H9 (cell line): ENCODE measurements at regions not wholly inside any gene's neighbourhood (a gene's known extent, or its start where the extent isn't known, plus 50 kb on each side); places are given as distances from the start of the nearest gene placed in this dataset.

Source experiments
- DNase-seq: peaks from one replicate; pipeline ENCODE4 v3.0.0-alpha.2; 2017
- H2AFZ ChIP-seq: one replicate; pipeline ENCODE4 v1.6.1; 2013; ENCODE audit warnings: mild to moderate bottlenecking, low read length, control low read depth, moderate library complexity
- H2AK5ac ChIP-seq: 2 replicates; pipeline ENCODE4 v1.6.1; 2013; ENCODE audit warnings: low read length, control low read depth, mixed read lengths; ENCODE audit not compliant: insufficient read length
- H2BK120ac ChIP-seq: one replicate; pipeline ENCODE4 v1.6.1; 2013; ENCODE audit warnings: low read depth, mild to moderate bottlenecking, low read length, control low read depth, inconsistent platforms; ENCODE audit not compliant: poor library complexity, severe bottlenecking
- H2BK12ac ChIP-seq: 2 replicates; pipeline ENCODE4 v1.6.1; 2013; ENCODE audit warnings: low read length, control low read depth, mixed read lengths, low read depth; ENCODE audit not compliant: insufficient read length
- H2BK15ac ChIP-seq: 2 replicates; pipeline ENCODE4 v1.6.1; 2013; ENCODE audit warnings: low read depth, low read length, control low read depth
- H2BK20ac ChIP-seq: one replicate; pipeline ENCODE4 v1.6.1; 2013; ENCODE audit warnings: low read depth, mild to moderate bottlenecking, low read length, control low read depth, inconsistent platforms; ENCODE audit not compliant: poor library complexity, severe bottlenecking
- H2BK5ac ChIP-seq: 2 replicates; pipeline ENCODE4 v1.6.1; 2013; ENCODE audit warnings: low read length, control low read depth, mixed read lengths; ENCODE audit not compliant: insufficient read length
- H3K14ac ChIP-seq: 2 replicates; pipeline ENCODE4 v1.6.1; 2013; ENCODE audit warnings: low read length, control low read depth; ENCODE audit not compliant: insufficient read depth
- H3K18ac ChIP-seq: 2 replicates; pipeline ENCODE4 v1.6.1; 2013; ENCODE audit warnings: low read depth, mild to moderate bottlenecking, mixed read lengths, low read length, control low read depth; ENCODE audit not compliant: insufficient read length
- H3K23ac ChIP-seq: 2 replicates; pipeline ENCODE4 v1.6.1; 2013; ENCODE audit warnings: low read length, control low read depth, mixed read lengths, low read depth; ENCODE audit not compliant: insufficient read length
- H3K23me2 ChIP-seq: 2 replicates; pipeline ENCODE4 v1.6.1; 2013; ENCODE audit warnings: low read depth, mild to moderate bottlenecking, mixed read lengths, low read length, control low read depth; ENCODE audit not compliant: insufficient read length, poor library complexity, severe bottlenecking
- H3K27ac ChIP-seq: 2 replicates; pipeline ENCODE4 v1.5.1; 2013; ENCODE audit warnings: low read length, control low read depth, mixed read lengths, low read depth; ENCODE audit not compliant: insufficient read length
- H3K27me3 ChIP-seq: 2 replicates; pipeline ENCODE4 v1.6.1; 2013; ENCODE audit warnings: low read length, control low read depth, inconsistent platforms; ENCODE audit not compliant: insufficient read depth
- H3K4ac ChIP-seq: 2 replicates; pipeline ENCODE4 v1.6.1; 2013; ENCODE audit warnings: low read depth, mild to moderate bottlenecking, control low read depth, inconsistent platforms, low read length, moderate library complexity
- H3K4me1 ChIP-seq: 2 replicates; pipeline ENCODE4 v1.6.1; 2013; ENCODE audit warnings: low read length, control low read depth, inconsistent platforms; ENCODE audit not compliant: insufficient read depth
- H3K4me2 ChIP-seq: 2 replicates; pipeline ENCODE4 v1.6.1; 2013; ENCODE audit warnings: low read length, control low read depth, mixed read lengths; ENCODE audit not compliant: insufficient read length, insufficient read depth
- H3K56ac ChIP-seq: 2 replicates; pipeline ENCODE4 v1.6.1; 2013; ENCODE audit warnings: low read depth, mild to moderate bottlenecking, mixed read lengths, low read length, control low read depth; ENCODE audit not compliant: insufficient read length
- H3K79me1 ChIP-seq: 2 replicates; pipeline ENCODE4 v1.6.1; 2013; ENCODE audit warnings: low read depth, mild to moderate bottlenecking, moderate library complexity, low read length, control low read depth, inconsistent platforms; ENCODE audit not compliant: insufficient read depth, poor library complexity, severe bottlenecking
- H3K79me2 ChIP-seq: 2 replicates; pipeline ENCODE4 v1.6.1; 2013; ENCODE audit warnings: low read length, control low read depth, inconsistent platforms; ENCODE audit not compliant: insufficient read depth
- H3K9ac ChIP-seq: 2 replicates; pipeline ENCODE4 v1.6.1; 2013; ENCODE audit warnings: low read length, control low read depth, mixed read lengths; ENCODE audit not compliant: insufficient read length; ENCODE audit errors: extremely low read depth
- H3K9me3 ChIP-seq: one replicate; pipeline ENCODE4 v1.6.1; 2013; ENCODE audit warnings: low read depth, low read length, inconsistent platforms; ENCODE audit not compliant: control insufficient read depth
- H3T11ph ChIP-seq: one replicate; pipeline ENCODE4 v1.6.1; 2013; ENCODE audit warnings: mild to moderate bottlenecking, low read length, control low read depth, inconsistent platforms
- H4K20me1 ChIP-seq: one replicate; pipeline ENCODE4 v1.6.1; 2013; ENCODE audit not compliant: control insufficient read depth, insufficient read length, insufficient read depth
- H4K5ac ChIP-seq: 2 replicates; pipeline ENCODE4 v1.6.1; 2013; ENCODE audit warnings: low read depth, mild to moderate bottlenecking, mixed read lengths, low read length, control low read depth; ENCODE audit not compliant: insufficient read length
- H4K8ac ChIP-seq: replicated peaks from 2 replicates; pipeline ENCODE4 v1.6.1; 2013; ENCODE audit warnings: low read length, control low read depth, mixed read lengths, low read depth; ENCODE audit not compliant: insufficient read length
- H4K91ac ChIP-seq: 2 replicates; pipeline ENCODE4 v1.6.1; 2013; ENCODE audit warnings: low read depth, mild to moderate bottlenecking, moderate library complexity, mixed read lengths, low read length, control low read depth; ENCODE audit not compliant: insufficient read length
- H3K27ac Mint-ChIP-seq, 3 experiments: 2 replicates in 2 of 3; 3 replicates in 1 of 3; pipeline ENCODE4 v1.8.0; 2020 to 2021; ENCODE audit warnings: mixed read lengths in 3 of 3, mild to moderate bottlenecking in 1 of 3, moderate library complexity in 1 of 3
- H3K27me3 Mint-ChIP-seq: 2 replicates; pipeline ENCODE4 v1.8.0; 2021; ENCODE audit warnings: low read depth, mild to moderate bottlenecking, moderate library complexity, mixed read lengths
- H3K36me3 Mint-ChIP-seq, 3 experiments: 2 replicates in 2 of 3; 3 replicates in 1 of 3; pipeline ENCODE4 v1.8.0; 2020 to 2021; ENCODE audit warnings: low read depth in 3 of 3, mixed read lengths in 3 of 3; ENCODE audit not compliant: insufficient read depth in 1 of 3
- H3K4me1 Mint-ChIP-seq, 2 experiments: 2 replicates each; pipeline ENCODE4 v1.8.0; 2020; ENCODE audit warnings: mixed read lengths in 2 of 2
- H3K4me3 Mint-ChIP-seq, 2 experiments: 2 replicates in 1 of 2; 3 replicates in 1 of 2; pipeline ENCODE4 v1.8.0; 2020 to 2021; ENCODE audit warnings: mild to moderate bottlenecking in 2 of 2, mixed read lengths in 2 of 2, moderate library complexity in 1 of 2
- H3K9me3 Mint-ChIP-seq, 2 experiments: 2 replicates in 1 of 2; 3 replicates in 1 of 2; pipeline ENCODE4 v1.8.0; 2020; ENCODE audit warnings: mild to moderate bottlenecking in 2 of 2, mixed read lengths in 2 of 2, moderate library complexity in 1 of 2
- CTCF ChIP-seq: fragments of 200-600 bp; sonication (generic); conservative IDR thresholded peaks from 3 replicates; pipeline ENCODE4 v1.8.0; 2021; ENCODE audit warnings: antibody characterized with exemption, mild to moderate bottlenecking
- WGBS: extraction: QIAGEN DNeasy Blood & Tissue Kit; methylation state at CpG from one replicate; pipeline ENCODE4 v1.1.7; 2013; ENCODE audit warnings: missing lambda C conversion rate, low lambda C conversion rate, mixed read lengths; ENCODE audit not compliant: insufficient read length; ENCODE audit errors: extremely low coverage; 5-methylcytosine and 5-hydroxymethylcytosine counted together

- Histone ChIP-seq H3K4me1 (no peaks in the 10 kb centered on the region; the same call in 1 of the 2 replicates), H4K20me1 (no peaks in the 10 kb centered on the region), H3K23ac (no peak overlapping the region), H2AFZ (no peak overlapping the region), H3K9ac (no peak overlapping the region), H2BK5ac (no peak overlapping the region), H3K18ac (no peak overlapping the region), H3K27ac (no peak overlapping the region), H3K4ac (no peak overlapping the region), H4K8ac (no peak overlapping the region), H3K79me2 (no peaks in the 10 kb centered on the region), H3K56ac (no peak overlapping the region), H3K27me3 (peaks cover 46% of the 10 kb centered on the region), H2BK12ac (no peak overlapping the region), H3K23me2 (peaks cover 6% of the 10 kb centered on the region), H4K91ac (no peak overlapping the region), H2BK15ac (no peak overlapping the region), H2BK20ac (no peak overlapping the region), H3T11ph (no peak overlapping the region), H3K14ac (no peak overlapping the region), H4K5ac (no peak overlapping the region), H3K4me2 (no peak overlapping the region), H2BK120ac (no peak overlapping the region), H3K9me3 (no peaks in the 10 kb centered on the region), H2AK5ac (no peak overlapping the region), H3K79me1 (no peaks in the 10 kb centered on the region)
- Mint-ChIP-seq H3K9me3 (peaks cover 0 to 3% of the 10 kb centered on the region in 2 experiments; a peak in 2 of 5 replicates), H3K36me3 (no peaks in the 10 kb centered on the region), H3K4me1 (peaks cover 16 to 21% of the 10 kb centered on the region in 2 experiments), H3K27ac (no peak overlapping the region), H3K27me3 (peaks cover 97% of the 10 kb centered on the region), H3K4me3 (no peak overlapping the region)
- no peak for TF ChIP-seq CTCF
- no CpG with 5 or more reads among the region's 3 CpGs for WGBS
- DNase-seq = no peak
These were observed 79.2 kb upstream of the TBCA start for GRCh38 chr5:77855369-77855768.
